Neural progenitor cell (in vitro differentiated cells): ENCODE measurements at regions not wholly inside any gene's neighbourhood (a gene's known extent, or its start where the extent isn't known, plus 50 kb on each side); places are given as distances from the start of the nearest gene placed in this dataset.

ENCODE experiments used
- DNase-seq: peaks from one replicate; pipeline ENCODE4 v3.0.0-alpha.2; 2016; ENCODE audit warnings: low spot score
- H2AFZ ChIP-seq: fragments of 200-600 bp; sonication (generic); replicated peaks from 2 replicates; pipeline ENCODE4 v1.6.1; 2016; ENCODE audit warnings: antibody characterized with exemption
- H3F3A ChIP-seq: fragments of 200-600 bp; sonication (generic); 2 replicates; pipeline ENCODE4 v1.6.1; 2016; ENCODE audit warnings: antibody characterized with exemption, low read depth
- H3K27ac ChIP-seq: fragments of 200-600 bp; sonication (generic); 2 replicates; pipeline ENCODE4 v1.5.1; 2016; ENCODE audit warnings: mild to moderate bottlenecking
- H3K27me3 ChIP-seq: fragments of 200-600 bp; sonication (generic); 2 replicates; pipeline ENCODE4 v1.6.1; 2016; ENCODE audit warnings: mild to moderate bottlenecking, moderate library complexity
- H3K36me3 ChIP-seq: fragments of 200-600 bp; sonication (generic); 2 replicates; pipeline ENCODE4 v1.5.1; 2016
- H3K4me1 ChIP-seq: fragments of 200-600 bp; sonication (generic); 2 replicates; pipeline ENCODE4 v1.6.1; 2016; ENCODE audit warnings: mixed run types
- H3K4me2 ChIP-seq: fragments of 200-600 bp; sonication (generic); 2 replicates; pipeline ENCODE4 v1.6.1; 2016
- H3K4me3 ChIP-seq: fragments of 200-600 bp; sonication (generic); 2 replicates; pipeline ENCODE4 v1.5.1; 2016
- H3K79me2 ChIP-seq: fragments of 200-600 bp; sonication (generic); 2 replicates; pipeline ENCODE4 v1.6.1; 2016; ENCODE audit warnings: low read depth
- H3K9ac ChIP-seq: fragments of 200-600 bp; sonication (generic); 2 replicates; pipeline ENCODE4 v1.6.1; 2016
- H3K9me3 ChIP-seq: fragments of 200-600 bp; sonication (generic); 2 replicates; pipeline ENCODE4 v1.5.1; 2016; ENCODE audit warnings: low read depth
- H4K20me1 ChIP-seq: fragments of 200-600 bp; sonication (generic); 2 replicates; pipeline ENCODE4 v1.6.1; 2016; ENCODE audit warnings: low read depth
- H3K27ac Mint-ChIP-seq: 3 replicates; pipeline ENCODE4 v1.8.0; 2021; ENCODE audit warnings: mixed read lengths
- H3K27me3 Mint-ChIP-seq: 2 replicates; pipeline ENCODE4 v1.8.0; 2022; ENCODE audit warnings: low read depth, mild to moderate bottlenecking, inconsistent platforms, moderate library complexity, mixed read lengths; ENCODE audit not compliant: insufficient read depth
- H3K36me3 Mint-ChIP-seq: 3 replicates; pipeline ENCODE4 v1.8.0; 2021; ENCODE audit warnings: mixed read lengths
- H3K4me1 Mint-ChIP-seq: 3 replicates; pipeline ENCODE4 v1.8.0; 2021; ENCODE audit warnings: mixed read lengths
- H3K4me3 Mint-ChIP-seq: 3 replicates; pipeline ENCODE4 v1.8.0; 2021; ENCODE audit warnings: mild to moderate bottlenecking, moderate library complexity, mixed read lengths
- H3K9me3 Mint-ChIP-seq: 3 replicates; pipeline ENCODE4 v1.8.0; 2020; ENCODE audit warnings: mixed read lengths
- CTCF ChIP-seq: fragments of 200-600 bp; sonication (generic); IDR thresholded peaks from 2 replicates; pipeline ENCODE4 v1.5.1; 2017; ENCODE audit warnings: antibody characterized with exemption, mild to moderate bottlenecking
- EZH2 ChIP-seq: fragments of 200-600 bp; sonication (generic); IDR thresholded peaks from 2 replicates; pipeline ENCODE4 v1.6.1; 2017; ENCODE audit warnings: antibody characterized with exemption, mild to moderate bottlenecking, moderate library complexity
- EZH2phosphoT487 ChIP-seq: fragments of 200-600 bp; sonication (generic); IDR thresholded peaks from 2 replicates; pipeline ENCODE4 v1.6.1; 2017; ENCODE audit warnings: antibody characterized with exemption

- Histone ChIP-seq H3K4me3 (no peak overlapping the region), H3K36me3 (no peaks in the 10 kb centered on the region), H3K4me2 (no peak overlapping the region), H3K4me1 (no peaks in the 10 kb centered on the region), H3K27me3 (no peaks in the 10 kb centered on the region), H3K79me2 (no peaks in the 10 kb centered on the region), H3F3A (no peaks in the 10 kb centered on the region), H4K20me1 (no peaks in the 10 kb centered on the region), H3K27ac (no peak overlapping the region), H2AFZ (no peak overlapping the region), H3K9me3 (no peaks in the 10 kb centered on the region), H3K9ac (no peak overlapping the region)
- H3K27ac Mint-ChIP-seq: no peak overlapping the region
- no peak for TF ChIP-seq EZH2
- no peak for TF ChIP-seq CTCF
- TF ChIP-seq EZH2phosphoT487: no peak
- no peaks in the 10 kb centered on the region for H3K36me3 Mint-ChIP-seq
- H3K27me3 Mint-ChIP-seq: no peaks in the 10 kb centered on the region
- H3K4me3 Mint-ChIP-seq: no peak overlapping the region
- peaks cover 10% of the 10 kb centered on the region for H3K4me1 Mint-ChIP-seq
- no peak for DNase-seq
- no peaks in the 10 kb centered on the region for H3K9me3 Mint-ChIP-seq
Observed at GRCh38 chr10:58003945-58004344, 263.7 kb downstream of the IPMK start.

GRCh38 chr10:58001159-58001558 lies 266.5 kb downstream of the IPMK start:
- no peak overlapping the region for H2AFZ ChIP-seq
- no peak overlapping the region for H3K4me2 ChIP-seq
- no peaks in the 10 kb centered on the region for H3F3A ChIP-seq
- no peaks in the 10 kb centered on the region for H3K36me3 ChIP-seq
- H3K79me2 ChIP-seq: no peaks in the 10 kb centered on the region
- H3K27me3 ChIP-seq: no peaks in the 10 kb centered on the region
- Mint-ChIP-seq H3K9me3 (no peaks in the 10 kb centered on the region), H3K36me3 (no peaks in the 10 kb centered on the region), H3K27ac (no peak overlapping the region), H3K4me3 (no peak overlapping the region), H3K27me3 (no peaks in the 10 kb centered on the region), H3K4me1 (peaks cover 10% of the 10 kb centered on the region)
- no peaks in the 10 kb centered on the region for H4K20me1 ChIP-seq
- no peaks in the 10 kb centered on the region for H3K4me1 ChIP-seq
- H3K9ac ChIP-seq: no peak overlapping the region
- no peak for TF ChIP-seq EZH2phosphoT487
- no peak for TF ChIP-seq EZH2
- H3K9me3 ChIP-seq: no peaks in the 10 kb centered on the region
- H3K27ac ChIP-seq: no peak overlapping the region
- no peak for DNase-seq
- no peak overlapping the region for H3K4me3 ChIP-seq

GRCh38 chr10:57996536-57996935 lies 271.2 kb downstream of the IPMK start:
- Histone ChIP-seq H3K4me1 (peaks cover 5% of the 10 kb centered on the region), H3K36me3 (no peaks in the 10 kb centered on the region), H3K27ac (no peak overlapping the region), H3K9ac (no peak overlapping the region), H3K4me2 (no peak overlapping the region), H4K20me1 (no peaks in the 10 kb centered on the region), H3K9me3 (no peaks in the 10 kb centered on the region), H2AFZ (no peak overlapping the region), H3K4me3 (no peak overlapping the region), H3K27me3 (no peaks in the 10 kb centered on the region), H3F3A (no peaks in the 10 kb centered on the region), H3K79me2 (no peaks in the 10 kb centered on the region)
- Mint-ChIP-seq H3K9me3 (no peaks in the 10 kb centered on the region), H3K27ac (no peak overlapping the region), H3K4me3 (no peak overlapping the region), H3K36me3 (no peaks in the 10 kb centered on the region), H3K27me3 (no peaks in the 10 kb centered on the region), H3K4me1 (peaks cover 5% of the 10 kb centered on the region)
- DNase-seq: no peak
- no peak for TF ChIP-seq CTCF

- H3K36me3 Mint-ChIP-seq: no peaks in the 10 kb centered on the region
- Histone ChIP-seq H2AFZ (no peak overlapping the region), H4K20me1 (no peaks in the 10 kb centered on the region), H3K9me3 (no peaks in the 10 kb centered on the region), H3K27me3 (no peaks in the 10 kb centered on the region), H3K36me3 (no peaks in the 10 kb centered on the region), H3K9ac (no peak overlapping the region), H3F3A (no peaks in the 10 kb centered on the region), H3K79me2 (no peaks in the 10 kb centered on the region), H3K27ac (no peak overlapping the region), H3K4me2 (no peak overlapping the region), H3K4me3 (no peak overlapping the region), H3K4me1 (peaks cover 5% of the 10 kb centered on the region)
- no peak overlapping the region for H3K4me3 Mint-ChIP-seq
- no peaks in the 10 kb centered on the region for H3K27me3 Mint-ChIP-seq
- peaks cover 5% of the 10 kb centered on the region for H3K4me1 Mint-ChIP-seq
- H3K27ac Mint-ChIP-seq: no peak overlapping the region
- no peak for DNase-seq
- no peak for TF ChIP-seq EZH2phosphoT487
- TF ChIP-seq EZH2: no peak
- no peak for TF ChIP-seq CTCF
- H3K9me3 Mint-ChIP-seq: no peaks in the 10 kb centered on the region
Observed at GRCh38 chr10:57993302-57993701, 274.4 kb downstream of the IPMK start.
